ENCODE measurements at regions not wholly inside any gene's neighbourhood (a gene's known extent, or its start where the extent isn't known, plus 50 kb on each side); places are given as distances from the start of the nearest gene placed in this dataset.

DNA sequence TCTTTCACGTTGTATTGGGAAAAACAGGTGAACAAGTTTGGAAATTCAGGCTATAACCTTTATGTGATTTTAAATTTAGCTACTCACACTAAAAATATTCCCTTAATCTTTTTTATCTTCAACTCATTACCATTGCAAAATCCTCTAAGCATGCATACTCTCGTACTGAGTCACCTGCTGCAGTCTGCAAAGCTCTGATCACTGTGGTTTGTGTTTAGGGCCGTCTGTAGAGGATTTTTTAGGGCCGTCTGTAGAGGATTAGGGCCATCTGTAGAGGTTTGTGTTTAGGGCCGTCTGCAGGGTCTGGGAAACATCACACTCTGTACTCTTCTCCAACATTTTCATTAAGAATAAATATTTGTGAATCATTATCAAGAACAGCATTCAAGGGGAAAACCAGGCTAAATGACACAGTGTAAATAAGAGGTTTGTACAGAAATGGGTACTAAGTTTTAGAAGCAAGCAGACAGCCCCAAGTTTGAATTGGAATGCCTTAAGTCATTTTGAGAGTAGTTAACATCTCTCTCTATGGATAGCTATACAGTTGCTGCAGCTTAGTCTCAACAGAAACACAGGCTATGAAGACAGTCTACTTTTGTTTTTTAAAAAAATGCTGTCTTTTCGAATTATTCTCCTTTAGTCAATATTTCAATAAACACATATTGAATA is 155.0 kb upstream of the TSLP start:
- no peak overlapping the region for H3K27ac ChIP-seq
- H3K27me3 ChIP-seq, result no peaks in the 10 kb centered on the region
- ATAC-seq (peak; percentile 36), DNase-seq (no peak)
- no peak overlapping the region for H3K4me3 ChIP-seq
- H3K36me3 ChIP-seq, result no peaks in the 10 kb centered on the region
- H3K4me1 ChIP-seq, result peaks cover 15% of the 10 kb centered on the region
- intact Hi-C loops (cut with DNase I), result no loop called here
- TF ChIP-seq, protein P1, sequence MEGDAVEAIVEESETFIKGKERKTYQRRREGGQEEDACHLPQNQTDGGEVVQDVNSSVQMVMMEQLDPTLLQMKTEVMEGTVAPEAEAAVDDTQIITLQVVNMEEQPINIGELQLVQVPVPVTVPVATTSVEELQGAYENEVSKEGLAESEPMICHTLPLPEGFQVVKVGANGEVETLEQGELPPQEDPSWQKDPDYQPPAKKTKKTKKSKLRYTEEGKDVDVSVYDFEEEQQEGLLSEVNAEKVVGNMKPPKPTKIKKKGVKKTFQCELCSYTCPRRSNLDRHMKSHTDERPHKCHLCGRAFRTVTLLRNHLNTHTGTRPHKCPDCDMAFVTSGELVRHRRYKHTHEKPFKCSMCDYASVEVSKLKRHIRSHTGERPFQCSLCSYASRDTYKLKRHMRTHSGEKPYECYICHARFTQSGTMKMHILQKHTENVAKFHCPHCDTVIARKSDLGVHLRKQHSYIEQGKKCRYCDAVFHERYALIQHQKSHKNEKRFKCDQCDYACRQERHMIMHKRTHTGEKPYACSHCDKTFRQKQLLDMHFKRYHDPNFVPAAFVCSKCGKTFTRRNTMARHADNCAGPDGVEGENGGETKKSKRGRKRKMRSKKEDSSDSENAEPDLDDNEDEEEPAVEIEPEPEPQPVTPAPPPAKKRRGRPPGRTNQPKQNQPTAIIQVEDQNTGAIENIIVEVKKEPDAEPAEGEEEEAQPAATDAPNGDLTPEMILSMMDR (IDR thresholded peaks at IDR 0.05), result no peak
- no peaks in the 10 kb centered on the region for H3K9me3 ChIP-seq

DNA sequence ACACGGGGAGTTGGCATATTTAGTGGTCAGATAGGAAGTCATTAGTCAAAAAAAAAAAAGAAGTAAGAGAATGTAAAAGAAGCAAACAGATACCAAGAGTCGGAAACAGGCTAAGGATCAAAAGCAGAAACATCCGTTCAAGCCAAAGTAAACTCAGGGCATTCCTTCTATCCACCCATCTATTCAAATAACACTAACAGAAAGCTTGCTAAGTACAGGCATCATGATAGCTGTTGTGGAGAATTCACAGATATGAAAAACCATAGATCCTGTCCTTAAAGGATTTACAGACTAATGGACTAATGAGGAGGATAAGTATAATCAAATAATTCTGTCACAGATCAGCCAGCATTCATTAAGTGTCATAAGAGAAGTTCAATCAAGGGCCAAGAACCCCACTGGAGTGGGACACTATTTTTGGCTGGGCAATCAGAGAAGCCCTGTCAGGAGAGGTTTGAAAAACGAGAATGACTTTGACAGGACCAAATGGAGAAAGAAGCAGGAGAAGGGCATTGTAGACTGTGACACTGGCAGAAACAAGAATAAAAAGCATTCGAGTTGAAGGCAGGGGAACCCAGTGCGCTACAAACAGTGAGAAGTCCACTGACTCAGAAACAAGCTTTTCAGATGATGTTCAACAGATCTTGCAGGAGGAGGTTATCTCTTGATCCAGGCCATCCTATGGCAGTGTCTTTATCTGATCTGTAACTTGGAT is 154.2 kb upstream of the TSLP start:
- ATAC-seq (no peak), DNase-seq (no peak)
- Histone ChIP-seq H3K27ac (no peak overlapping the region), H3K27me3 (no peaks in the 10 kb centered on the region), H3K4me1 (peaks cover 15% of the 10 kb centered on the region), H3K36me3 (no peaks in the 10 kb centered on the region), H3K9me3 (no peaks in the 10 kb centered on the region), H3K4me3 (no peak overlapping the region)
- intact Hi-C loops (cut with DNase I), result no loop called here
- TF ChIP-seq, protein P1 (IDR thresholded peaks at IDR 0.05), result no peak

DNA sequence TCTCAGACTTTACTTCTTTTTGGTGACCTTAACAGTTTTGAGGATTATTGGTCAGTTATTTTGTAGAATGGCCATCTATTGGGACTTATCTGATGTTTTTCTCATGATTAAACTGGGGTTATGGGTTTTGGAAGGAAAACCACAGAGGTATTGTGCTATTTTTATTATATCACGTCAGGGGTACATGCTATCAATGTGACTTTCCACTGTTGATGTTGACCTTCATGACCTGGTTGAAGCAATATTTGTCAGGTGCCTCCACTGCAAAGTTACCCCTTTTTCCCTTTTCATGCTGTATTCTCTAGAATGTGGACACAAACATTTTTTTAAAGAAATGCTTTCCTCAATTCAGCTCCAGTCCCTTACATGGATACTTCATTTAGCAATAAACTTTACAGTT is 152.8 kb upstream of the TSLP start:
- TF ChIP-seq, protein P1 (IDR thresholded peaks at IDR 0.05), result no peak
- no peaks in the 10 kb centered on the region for H3K9me3 ChIP-seq
- ATAC-seq (no peak), DNase-seq (no peak)
- H3K4me3 ChIP-seq, result no peak overlapping the region
- no peak overlapping the region for H3K27ac ChIP-seq
- H3K4me1 ChIP-seq, result peaks cover 15% of the 10 kb centered on the region
- H3K27me3 ChIP-seq, result no peaks in the 10 kb centered on the region
- no peaks in the 10 kb centered on the region for H3K36me3 ChIP-seq
- intact Hi-C loops (cut with DNase I), result no loop called here

DNA sequence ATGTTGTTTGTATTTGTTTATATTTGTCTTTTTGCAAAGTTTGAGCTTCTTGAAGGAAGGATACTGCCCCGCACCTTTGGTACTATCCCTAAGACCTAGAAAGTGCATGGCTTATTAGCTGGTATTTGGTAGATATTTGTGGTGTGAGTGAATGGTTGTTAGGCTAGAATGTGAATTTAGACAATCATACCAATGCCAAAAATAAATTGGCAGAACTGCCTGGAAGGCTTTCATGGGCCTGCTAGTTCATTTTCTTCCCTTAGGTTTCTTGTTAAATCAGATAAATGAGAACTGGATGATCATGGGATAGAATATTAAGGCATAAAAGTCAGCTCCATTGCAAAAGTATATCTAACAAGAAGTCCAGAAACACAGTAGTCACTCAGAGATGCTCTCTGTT is 147.5 kb upstream of the TSLP start:
- no peaks in the 10 kb centered on the region for H3K27me3 ChIP-seq
- no peak for DNase-seq
- H3K4me1 ChIP-seq, result no peaks in the 10 kb centered on the region
- H3K9me3 ChIP-seq, result no peaks in the 10 kb centered on the region
- no peak overlapping the region for H3K27ac ChIP-seq
- TF ChIP-seq, protein P1 (IDR thresholded peaks at IDR 0.05), result no peak
- H3K4me3 ChIP-seq, result no peak overlapping the region
- ATAC-seq, result no peak
- intact Hi-C loops (cut with DNase I), result no loop called here
- no peaks in the 10 kb centered on the region for H3K36me3 ChIP-seq

DNA sequence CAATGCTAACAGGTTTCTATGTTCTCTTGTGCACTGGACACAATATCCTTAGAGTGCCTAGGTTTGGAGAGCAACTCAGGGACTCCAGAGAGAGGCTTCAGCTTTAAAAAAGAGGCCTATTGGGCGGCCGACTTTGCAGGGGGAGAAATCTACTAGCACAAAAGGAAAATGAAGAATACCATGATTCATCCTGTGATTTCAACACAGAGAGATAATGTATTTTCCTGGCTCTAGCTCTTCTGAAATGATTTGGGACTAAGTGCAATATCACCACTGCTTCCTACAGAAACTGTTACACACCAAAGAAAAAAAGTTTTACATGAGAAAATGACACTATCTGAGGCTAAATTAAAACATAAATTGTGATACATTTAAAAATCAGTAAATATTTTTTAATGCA is 146.1 kb upstream of the TSLP start:
- TF ChIP-seq, protein P1 (IDR thresholded peaks at IDR 0.05), result no peak
- DNase-seq (no peak), ATAC-seq (no peak)
- Histone ChIP-seq H3K27me3 (no peaks in the 10 kb centered on the region), H3K9me3 (no peaks in the 10 kb centered on the region), H3K36me3 (no peaks in the 10 kb centered on the region), H3K27ac (no peak overlapping the region), H3K4me3 (no peak overlapping the region), H3K4me1 (no peaks in the 10 kb centered on the region)
- intact Hi-C loops (cut with DNase I), result no loop called here
